ENCODE measurements at regions not wholly inside any gene's neighbourhood (a gene's known extent, or its start where the extent isn't known, plus 50 kb on each side); places are given as distances from the start of the nearest gene placed in this dataset.

DNA sequence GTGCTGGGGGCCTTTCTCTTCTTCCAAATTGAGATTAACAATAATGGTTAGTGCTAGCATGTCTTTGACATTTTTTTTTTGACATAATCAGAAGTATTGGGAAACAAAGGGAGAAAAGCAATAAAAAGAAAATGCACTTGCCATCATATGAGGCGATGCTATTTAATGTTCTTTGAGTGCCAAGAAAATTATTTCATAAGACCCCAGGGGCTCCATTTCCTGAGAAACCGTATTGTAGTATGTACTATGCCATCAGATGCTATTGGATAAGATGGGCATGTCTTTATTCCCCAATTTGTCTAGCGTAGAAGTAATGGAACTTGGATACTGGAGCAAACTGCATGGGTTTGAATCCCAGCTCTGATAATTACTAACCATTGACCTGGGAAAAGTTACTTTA is 408.9 kb downstream of the ADRA2A start:
- TF ChIP-seq POLR2AphosphoS5 (IDR thresholded peaks at IDR 0.05) (no peak), POLR2A (IDR thresholded peaks at IDR 0.05) (no peak)
- TF ChIP-seq, protein P1, sequence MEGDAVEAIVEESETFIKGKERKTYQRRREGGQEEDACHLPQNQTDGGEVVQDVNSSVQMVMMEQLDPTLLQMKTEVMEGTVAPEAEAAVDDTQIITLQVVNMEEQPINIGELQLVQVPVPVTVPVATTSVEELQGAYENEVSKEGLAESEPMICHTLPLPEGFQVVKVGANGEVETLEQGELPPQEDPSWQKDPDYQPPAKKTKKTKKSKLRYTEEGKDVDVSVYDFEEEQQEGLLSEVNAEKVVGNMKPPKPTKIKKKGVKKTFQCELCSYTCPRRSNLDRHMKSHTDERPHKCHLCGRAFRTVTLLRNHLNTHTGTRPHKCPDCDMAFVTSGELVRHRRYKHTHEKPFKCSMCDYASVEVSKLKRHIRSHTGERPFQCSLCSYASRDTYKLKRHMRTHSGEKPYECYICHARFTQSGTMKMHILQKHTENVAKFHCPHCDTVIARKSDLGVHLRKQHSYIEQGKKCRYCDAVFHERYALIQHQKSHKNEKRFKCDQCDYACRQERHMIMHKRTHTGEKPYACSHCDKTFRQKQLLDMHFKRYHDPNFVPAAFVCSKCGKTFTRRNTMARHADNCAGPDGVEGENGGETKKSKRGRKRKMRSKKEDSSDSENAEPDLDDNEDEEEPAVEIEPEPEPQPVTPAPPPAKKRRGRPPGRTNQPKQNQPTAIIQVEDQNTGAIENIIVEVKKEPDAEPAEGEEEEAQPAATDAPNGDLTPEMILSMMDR (IDR thresholded peaks at IDR 0.05), result no peak

All from sigmoid colon (tissue), 4 donors.